ENCODE measurements at regions not wholly inside any gene's neighbourhood (a gene's known extent, or its start where the extent isn't known, plus 50 kb on each side); places are given as distances from the start of the nearest gene placed in this dataset.

- no peak for DNase-seq (ENCODE audit: low spot score)
Observed at GRCh38 chr5:86780018-86780417, 162.3 kb downstream of the COX7C start.

GRCh38 chr5:86786955-86787354, 169.2 kb downstream of the COX7C start:
- no peak for DNase-seq (ENCODE audit: low spot score)

GRCh38 chr5:86795659-86796058, 177.9 kb downstream of the COX7C start:
- no peak for DNase-seq (ENCODE audit: low spot score)

- no peak for DNase-seq (ENCODE audit: low spot score)
Observed at GRCh38 chr5:86797677-86798076, 179.9 kb downstream of the COX7C start.

- no peak for DNase-seq (ENCODE audit: low spot score)
Observed at GRCh38 chr5:86806206-86806605, 188.5 kb downstream of the COX7C start.

- no peak for DNase-seq (ENCODE audit: low spot score)
Observed at GRCh38 chr5:86807046-86808031, 189.6 kb downstream of the COX7C start.

- no peak for DNase-seq (ENCODE audit: low spot score)
Observed at GRCh38 chr5:86814315-86814714, 196.6 kb downstream of the COX7C start.

- no peak for DNase-seq (ENCODE audit: low spot score)
Observed at GRCh38 chr5:86814907-86815306, 197.2 kb downstream of the COX7C start.

GRCh38 chr5:86824637-86825036, 206.9 kb downstream of the COX7C start:
- no peak for DNase-seq (ENCODE audit: low spot score)

GRCh38 chr5:86831128-86831527, 213.4 kb downstream of the COX7C start:
- no peak for DNase-seq (ENCODE audit: low spot score)

- no peak for DNase-seq (ENCODE audit: low spot score)
Observed at GRCh38 chr5:86833868-86834267, 216.1 kb downstream of the COX7C start.

- DNase-seq (ENCODE audit: low spot score): no peak
Observed at GRCh38 chr5:86837610-86838009, 219.9 kb downstream of the COX7C start.

GRCh38 chr5:86838083-86838482, 220.3 kb downstream of the COX7C start:
- DNase-seq (ENCODE audit: low spot score): no peak

- DNase-seq (ENCODE audit: low spot score): no peak
Observed at GRCh38 chr5:86841000-86841644, 223.4 kb downstream of the COX7C start.

GRCh38 chr5:86858442-86858841, 240.7 kb downstream of the COX7C start:
- no peak for DNase-seq (ENCODE audit: low spot score)

GRCh38 chr5:86861512-86861911, 243.8 kb downstream of the COX7C start:
- DNase-seq (ENCODE audit: low spot score): no peak

GRCh38 chr5:86862093-86862492, 244.4 kb downstream of the COX7C start:
- DNase-seq (ENCODE audit: low spot score): no peak

GRCh38 chr5:86864051-86864450, 246.3 kb downstream of the COX7C start:
- DNase-seq (ENCODE audit: low spot score): no peak

- no peak for DNase-seq (ENCODE audit: low spot score)
Observed at GRCh38 chr5:86865256-86865785, 247.6 kb downstream of the COX7C start.

- DNase-seq (ENCODE audit: low spot score): no peak
Observed at GRCh38 chr5:86866036-86866435, 248.3 kb downstream of the COX7C start.

- DNase-seq (ENCODE audit: low spot score): no peak
Observed at GRCh38 chr5:86869268-86869667, 251.5 kb downstream of the COX7C start.

- DNase-seq (ENCODE audit: low spot score): no peak
Observed at GRCh38 chr5:86875539-86875938, 257.8 kb downstream of the COX7C start.

- no peak for DNase-seq (ENCODE audit: low spot score)
Observed at GRCh38 chr5:86878250-86878649, 260.5 kb downstream of the COX7C start.

Data from AG08396 (cell line).